Astrocyte of the spinal cord (primary cell): ENCODE measurements at regions not wholly inside any gene's neighbourhood (a gene's known extent, or its start where the extent isn't known, plus 50 kb on each side); places are given as distances from the start of the nearest gene placed in this dataset.

Experiments used
- DNase-seq: peaks from one replicate; pipeline ENCODE4 v3.0.0; 2011; ENCODE audit warnings: low read depth, low spot score
- H3K4me3 ChIP-seq: 2 replicates; pipeline ENCODE4 v1.5.1; 2011; ENCODE audit warnings: low read depth, mild to moderate bottlenecking, low read length, moderate library complexity
- CTCF ChIP-seq: IDR thresholded peaks from 2 replicates; pipeline ENCODE4 v1.5.1; 2012; ENCODE audit warnings: low read depth, mild to moderate bottlenecking, low read length, inconsistent platforms
- in situ Hi-C: cut with HindIII; loops from 2 replicates; pipeline ENCODE4 v1.10.0; 2017; ENCODE audit warnings: low sequenced_read_pairs

DNA sequence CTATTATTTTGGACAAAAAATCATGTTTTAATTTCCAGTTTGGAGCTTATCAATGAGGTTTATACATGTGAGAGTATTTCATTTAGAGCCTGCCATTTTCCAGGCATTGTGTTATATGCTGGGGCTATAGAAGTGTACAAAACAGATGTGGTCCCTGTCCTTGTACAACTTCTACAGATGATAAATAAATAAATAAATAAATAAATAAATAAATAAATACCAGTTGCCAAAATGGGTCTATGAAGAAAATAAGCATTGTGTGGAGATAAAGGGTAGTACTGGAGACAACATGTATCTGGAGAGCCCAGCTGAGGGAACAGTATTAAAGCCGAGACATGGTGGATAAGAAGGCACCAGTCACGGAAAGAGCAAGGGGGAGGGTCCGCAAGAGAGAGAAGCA is 210.0 kb downstream of the SS18 start:
- no peak for TF ChIP-seq CTCF
- in situ Hi-C loops: no loop called here
- H3K4me3 ChIP-seq: no peak overlapping the region
- no peak for DNase-seq

GRCh38 chr18:25876330-25876948 is 214.0 kb downstream of the SS18 start:
- in situ Hi-C loops: no loop called here
- no peak overlapping the region for H3K4me3 ChIP-seq
- TF ChIP-seq CTCF: no peak
- no peak for DNase-seq

GRCh38 chr18:25875551-25876240 is 214.7 kb downstream of the SS18 start:
- in situ Hi-C loops: no loop called here
- no peak for TF ChIP-seq CTCF
- DNase-seq: no peak
- no peak overlapping the region for H3K4me3 ChIP-seq

DNA sequence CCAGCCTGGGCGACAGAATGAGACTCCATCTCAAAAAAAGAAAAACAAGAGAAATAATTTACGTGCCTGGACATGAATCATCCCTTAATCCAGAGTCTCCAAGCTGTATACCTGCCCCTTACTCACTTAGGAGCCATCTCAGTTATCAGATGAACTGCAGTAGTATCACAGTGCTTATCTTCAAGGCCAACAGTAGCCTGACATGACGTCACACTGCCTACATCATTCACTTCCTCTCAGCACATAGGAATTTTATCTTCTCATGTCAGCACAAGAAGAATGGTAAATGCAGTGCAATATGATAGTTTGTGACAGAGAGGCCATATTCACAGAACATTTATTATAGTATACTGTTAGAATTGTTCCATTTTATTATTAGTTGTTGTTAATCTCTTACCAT is 216.6 kb downstream of the SS18 start:
- no peak for TF ChIP-seq CTCF
- no peak overlapping the region for H3K4me3 ChIP-seq
- no peak for DNase-seq
- in situ Hi-C loops: no loop called here

GRCh38 chr18:25866331-25866730 is 224.1 kb downstream of the SS18 start:
- in situ Hi-C loops: no loop called here

GRCh38 chr18:25862881-25863600 is 227.4 kb downstream of the SS18 start:
- no peak overlapping the region for H3K4me3 ChIP-seq
- no peak for DNase-seq
- no peak for TF ChIP-seq CTCF
- in situ Hi-C loops: no loop called here

More at GRCh38 chr18:25866331-25866730, 224.1 kb downstream of the SS18 start:
- no peak for TF ChIP-seq CTCF
- DNase-seq: no peak
- no peak overlapping the region for H3K4me3 ChIP-seq
